ENCODE measurements at regions not wholly inside any gene's neighbourhood (a gene's known extent, or its start where the extent isn't known, plus 50 kb on each side); places are given as distances from the start of the nearest gene placed in this dataset.
"Not testable (repeated sequence)": the region's sequence is repeated elsewhere in the genome, so short reads cannot be mapped to it uniquely, and the experiment has no call there.

GRCh38 chr12:63445224-63445880 lies 222.9 kb downstream of the DPY19L2 start:
- no peaks in the 10 kb centered on the region for H3K4me1 ChIP-seq (ENCODE audit: insufficient read depth, low read length)
- Mint-ChIP-seq H3K27me3 (no peaks in the 10 kb centered on the region), H3K4me1 (ENCODE audit: low read depth) (no peaks in the 10 kb centered on the region), H3K9me3 (no peaks in the 10 kb centered on the region), H3K27ac (no peak overlapping the region), H3K4me3 (no peak overlapping the region), H3K36me3 (ENCODE audit: low read depth) (no peaks in the 10 kb centered on the region)
- ChIA-PET CTCF (no interaction called here), POLR2A (no interaction called here)
- H3K9me3 ChIP-seq (ENCODE audit: control insufficient read depth in 1 of 2, insufficient read depth in 1 of 2, low read length in 2 of 2): no peaks in the 10 kb centered on the region
- intact Hi-C loops (cut with DNase I, micrococcal nuclease): no loop called here
- no peak for ATAC-seq (ENCODE audit: poor library complexity)
- no peak overlapping the region for H3K4me3 ChIP-seq (ENCODE audit: low read length)
- H3K27me3 ChIP-seq (ENCODE audit: control insufficient read depth in 1 of 2, insufficient read depth in 2 of 2, low read length in 2 of 2): no peaks in the 10 kb centered on the region
- TF ChIP-seq CTCF (IDR thresholded peaks at IDR 0.05): no peak
- no peak overlapping the region for H3K27ac ChIP-seq (ENCODE audit: low read depth in 1 of 2, low read length in 2 of 2)
- no peaks in the 10 kb centered on the region for H3K36me3 ChIP-seq (ENCODE audit: insufficient read depth, low read length)
- DNase-seq: no peak

- Histone ChIP-seq H3K27ac (ENCODE audit: low read depth in 1 of 2, low read length in 2 of 2) (no peak overlapping the region), H3K27me3 (ENCODE audit: control insufficient read depth in 1 of 2, insufficient read depth in 2 of 2, low read length in 2 of 2) (no peaks in the 10 kb centered on the region), H3K4me3 (ENCODE audit: low read length) (no peak overlapping the region), H3K9me3 (ENCODE audit: control insufficient read depth in 1 of 2, insufficient read depth in 1 of 2, low read length in 2 of 2) (no peaks in the 10 kb centered on the region), H3K36me3 (ENCODE audit: insufficient read depth, low read length) (no peaks in the 10 kb centered on the region), H3K4me1 (ENCODE audit: insufficient read depth, low read length) (no peaks in the 10 kb centered on the region)
- TF ChIP-seq CTCF (IDR thresholded peaks at IDR 0.05): no peak
- intact Hi-C loops (cut with DNase I, micrococcal nuclease): no loop called here
- H3K27me3 Mint-ChIP-seq: no peaks in the 10 kb centered on the region
- no peak overlapping the region for H3K27ac Mint-ChIP-seq
- ATAC-seq (ENCODE audit: poor library complexity) (no peak), DNase-seq (no peak)
- no peaks in the 10 kb centered on the region for H3K36me3 Mint-ChIP-seq (ENCODE audit: low read depth)
- ChIA-PET POLR2A (no interaction called here), CTCF (no interaction called here)
- no peaks in the 10 kb centered on the region for H3K4me1 Mint-ChIP-seq (ENCODE audit: low read depth)
- H3K9me3 Mint-ChIP-seq: peaks cover 2% of the 10 kb centered on the region
- H3K4me3 Mint-ChIP-seq: no peak overlapping the region
Observed at GRCh38 chr12:63440048-63440447, 228.2 kb downstream of the DPY19L2 start.

- H3K36me3 ChIP-seq (ENCODE audit: insufficient read depth, low read length); H3K27me3 ChIP-seq (ENCODE audit: control insufficient read depth in 1 of 2, insufficient read depth in 2 of 2, low read length in 2 of 2); H3K4me3 Mint-ChIP-seq; H3K36me3 Mint-ChIP-seq (ENCODE audit: low read depth); intact Hi-C loops (cut with DNase I, micrococcal nuclease); H3K9me3 Mint-ChIP-seq; POLR2A ChIA-PET; CTCF ChIA-PET; H3K4me3 ChIP-seq (ENCODE audit: low read length); ATAC-seq (ENCODE audit: poor library complexity); DNase-seq; H3K9me3 ChIP-seq (ENCODE audit: control insufficient read depth in 1 of 2, insufficient read depth in 1 of 2, low read length in 2 of 2); H3K4me1 ChIP-seq (ENCODE audit: insufficient read depth, low read length); H3K27ac ChIP-seq (ENCODE audit: low read depth in 1 of 2, low read length in 2 of 2); H3K27me3 Mint-ChIP-seq; H3K27ac Mint-ChIP-seq; H3K4me1 Mint-ChIP-seq (ENCODE audit: low read depth): not testable (repeated sequence)
Observed at GRCh38 chr12:63434384-63434783, 233.9 kb downstream of the DPY19L2 start.

- H3K27me3 ChIP-seq (ENCODE audit: control insufficient read depth in 1 of 2, insufficient read depth in 2 of 2, low read length in 2 of 2); ATAC-seq (ENCODE audit: poor library complexity); H3K4me1 Mint-ChIP-seq (ENCODE audit: low read depth); H3K4me1 ChIP-seq (ENCODE audit: insufficient read depth, low read length); H3K36me3 ChIP-seq (ENCODE audit: insufficient read depth, low read length); H3K9me3 ChIP-seq (ENCODE audit: control insufficient read depth in 1 of 2, insufficient read depth in 1 of 2, low read length in 2 of 2); H3K36me3 Mint-ChIP-seq (ENCODE audit: low read depth); intact Hi-C loops (cut with DNase I, micrococcal nuclease); DNase-seq; H3K27me3 Mint-ChIP-seq; CTCF ChIA-PET; H3K4me3 Mint-ChIP-seq; H3K4me3 ChIP-seq (ENCODE audit: low read length); POLR2A ChIA-PET; H3K27ac ChIP-seq (ENCODE audit: low read depth in 1 of 2, low read length in 2 of 2); H3K27ac Mint-ChIP-seq; H3K9me3 Mint-ChIP-seq: not testable (repeated sequence)
Observed at GRCh38 chr12:63427969-63428368, 240.3 kb downstream of the DPY19L2 start.

- H3K27ac ChIP-seq (ENCODE audit: low read depth in 1 of 2, low read length in 2 of 2); H3K9me3 Mint-ChIP-seq; H3K9me3 ChIP-seq (ENCODE audit: control insufficient read depth in 1 of 2, insufficient read depth in 1 of 2, low read length in 2 of 2); DNase-seq; H3K4me3 ChIP-seq (ENCODE audit: low read length); H3K4me1 ChIP-seq (ENCODE audit: insufficient read depth, low read length); H3K27me3 ChIP-seq (ENCODE audit: control insufficient read depth in 1 of 2, insufficient read depth in 2 of 2, low read length in 2 of 2); H3K4me1 Mint-ChIP-seq (ENCODE audit: low read depth); H3K36me3 Mint-ChIP-seq (ENCODE audit: low read depth); intact Hi-C loops (cut with DNase I, micrococcal nuclease); ATAC-seq (ENCODE audit: poor library complexity); CTCF ChIA-PET; H3K27ac Mint-ChIP-seq; H3K4me3 Mint-ChIP-seq; H3K27me3 Mint-ChIP-seq; H3K36me3 ChIP-seq (ENCODE audit: insufficient read depth, low read length); POLR2A ChIA-PET: not testable (repeated sequence)
Observed at GRCh38 chr12:63427029-63427428, 241.3 kb downstream of the DPY19L2 start.
